Renal cortex interstitium (tissue), 11 donors: ENCODE measurements at regions not wholly inside any gene's neighbourhood (a gene's known extent, or its start where the extent isn't known, plus 50 kb on each side); places are given as distances from the start of the nearest gene placed in this dataset.
A peak's percentile ranks its signal among the peaks of the same experiment; 100 is the strongest.

Experiments
- DNase-seq, 11 donors: peaks; one replicate each; pipeline ENCODE4 v3.0.0-alpha.2; 2013; ENCODE audit warnings: low read depth in 9 of 11, low spot score in 4 of 11; ENCODE audit errors: extremely low read depth in 1 of 11

DNA sequence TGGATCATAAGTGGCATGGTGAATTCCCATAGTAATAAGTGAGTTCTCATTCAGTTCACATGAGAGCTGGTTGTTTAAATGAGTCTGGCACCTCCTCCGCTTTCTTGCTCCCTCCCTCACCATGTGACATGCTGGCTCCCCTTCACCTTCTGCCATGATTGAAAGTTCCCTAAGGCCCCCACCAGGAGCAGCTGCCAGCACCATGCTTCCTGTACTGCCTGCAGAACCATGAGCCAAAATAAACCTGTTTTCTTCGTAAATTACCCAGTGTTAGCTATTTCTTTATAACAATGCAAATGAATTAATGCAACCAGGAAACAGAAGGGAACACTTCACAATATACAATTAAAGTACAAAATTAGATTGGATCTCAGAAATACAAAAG, 257.0 kb downstream of the MREG start:
- peak in 2 of 11 donors; percentile 19 to 20 for DNase-seq

DNA sequence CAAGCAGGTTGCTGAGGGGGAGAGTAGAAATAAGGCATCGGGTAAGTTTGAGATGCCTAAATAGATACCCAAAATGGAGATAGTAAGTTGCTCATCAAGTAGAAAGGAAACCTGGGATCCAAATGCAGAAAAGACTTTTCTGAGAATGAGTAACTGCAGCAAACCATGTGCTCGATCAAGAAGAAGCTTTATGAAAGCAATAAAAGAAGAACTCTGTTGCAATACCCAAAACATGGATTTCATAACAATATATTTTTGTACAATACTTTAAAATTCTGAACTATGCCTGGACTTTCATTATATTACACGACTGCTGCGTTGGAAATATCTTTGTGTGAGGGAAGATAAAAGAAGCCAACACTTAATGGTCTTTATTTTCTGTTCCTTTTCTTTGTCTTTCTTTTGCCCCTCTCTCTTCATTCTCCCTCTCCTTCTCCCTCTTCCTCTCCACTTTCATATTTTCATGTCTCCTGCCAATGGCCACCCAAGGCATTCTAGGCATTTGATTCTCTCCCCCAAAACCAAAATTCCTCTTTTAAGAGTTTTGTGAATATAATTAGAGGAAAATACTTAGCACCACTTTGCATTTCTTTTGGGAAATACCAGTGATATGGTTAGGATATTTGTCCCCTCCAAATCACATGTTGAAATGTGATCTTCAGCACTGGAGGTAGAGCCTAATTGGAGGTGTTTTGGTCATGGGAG, 257.6 kb downstream of the MREG start:
- no peak for DNase-seq

DNA sequence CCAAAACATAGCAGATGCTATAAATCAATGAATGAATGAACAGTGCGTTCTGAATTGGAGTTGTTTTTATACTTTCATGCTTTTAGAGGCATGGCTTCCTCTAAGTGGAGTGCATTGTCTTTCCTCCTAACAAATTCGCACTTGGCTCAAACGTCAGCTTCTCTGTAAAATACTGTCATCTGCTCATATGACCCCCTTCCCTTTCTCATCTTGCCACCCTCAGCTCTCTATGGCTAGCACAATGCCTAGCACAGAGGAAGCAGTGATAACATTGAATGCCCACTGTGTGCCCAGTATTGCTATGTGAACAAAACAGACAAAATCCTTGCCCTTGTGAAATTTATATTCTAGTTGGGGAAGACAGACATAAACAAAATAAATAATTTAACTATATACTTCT, 258.8 kb downstream of the MREG start:
- DNase-seq: no peak

DNA sequence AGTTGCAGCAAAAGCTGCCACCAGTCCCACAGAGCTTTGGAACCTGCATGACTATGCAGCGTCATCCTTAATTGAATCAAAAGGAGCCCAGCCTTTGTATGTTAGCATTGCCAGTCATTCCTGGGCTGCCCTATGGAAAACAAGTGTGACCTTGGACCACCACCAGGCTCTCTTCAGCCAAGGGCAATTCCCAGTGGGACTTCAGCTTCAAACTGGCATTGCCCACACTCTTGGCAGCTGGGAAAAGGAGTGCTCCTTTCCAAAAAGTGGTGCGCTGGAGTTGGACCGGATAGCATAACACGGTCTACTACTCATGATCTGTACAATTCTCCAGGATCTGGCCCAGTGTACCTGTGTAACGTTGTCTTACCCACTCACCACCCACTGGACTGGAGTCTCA, 259.5 kb downstream of the MREG start:
- no peak for DNase-seq

DNA sequence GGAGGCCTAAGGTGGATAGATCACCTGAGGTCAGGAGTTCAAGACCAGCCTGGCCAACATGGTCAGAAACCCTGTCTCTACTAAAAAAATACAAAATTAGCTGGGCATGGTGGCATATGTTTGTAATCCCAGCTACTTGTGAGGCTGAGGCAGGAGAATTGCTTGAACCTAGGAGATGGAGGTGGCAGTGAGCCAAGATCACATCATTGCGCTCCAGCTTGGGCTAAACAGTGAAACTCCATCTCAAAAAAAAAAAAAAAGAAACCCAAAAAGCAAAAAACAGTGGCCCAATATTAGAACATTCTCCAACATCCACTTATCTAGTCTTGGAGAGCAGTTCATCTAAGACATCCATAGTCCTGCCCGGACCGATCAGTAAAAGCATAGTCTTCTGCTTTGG, 260.4 kb downstream of the MREG start:
- DNase-seq: no peak

DNA sequence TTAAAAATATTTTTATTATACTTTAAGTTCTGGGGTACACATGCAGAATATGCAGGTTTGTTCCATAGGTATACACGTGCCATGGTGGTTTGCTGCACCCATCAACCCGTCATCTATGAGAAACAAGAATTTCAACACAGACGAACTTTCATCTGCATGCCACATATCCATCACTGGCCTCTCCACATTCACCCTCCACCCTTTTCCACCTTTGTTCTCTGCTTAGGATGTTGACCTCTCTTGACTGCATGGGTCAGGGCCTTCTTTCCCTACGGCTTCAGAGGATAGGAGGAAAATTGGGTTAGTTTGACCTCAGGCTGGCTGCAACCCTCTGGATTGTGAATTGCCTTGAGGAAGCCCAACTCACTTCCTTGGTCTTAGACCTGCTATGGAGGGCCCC, 260.9 kb downstream of the MREG start:
- no peak for DNase-seq

DNA sequence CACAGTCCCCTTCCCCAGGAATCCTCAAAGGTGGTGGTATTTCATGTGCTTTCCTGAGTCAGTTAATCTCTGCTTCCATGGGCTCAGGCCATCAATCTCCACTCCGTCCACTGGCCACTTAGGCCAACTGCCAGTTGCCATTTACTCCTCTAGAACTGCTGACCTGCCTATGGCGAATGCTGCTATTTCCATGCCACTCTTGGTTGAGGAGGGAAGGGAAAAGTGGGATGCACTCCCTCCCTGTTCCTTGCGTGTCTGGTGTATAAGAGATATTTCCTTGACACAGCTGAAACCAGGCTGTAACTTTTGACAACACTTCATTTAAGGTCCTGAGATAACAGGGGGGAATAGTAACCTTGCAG, 261.5 kb downstream of the MREG start:
- no peak for DNase-seq

DNA sequence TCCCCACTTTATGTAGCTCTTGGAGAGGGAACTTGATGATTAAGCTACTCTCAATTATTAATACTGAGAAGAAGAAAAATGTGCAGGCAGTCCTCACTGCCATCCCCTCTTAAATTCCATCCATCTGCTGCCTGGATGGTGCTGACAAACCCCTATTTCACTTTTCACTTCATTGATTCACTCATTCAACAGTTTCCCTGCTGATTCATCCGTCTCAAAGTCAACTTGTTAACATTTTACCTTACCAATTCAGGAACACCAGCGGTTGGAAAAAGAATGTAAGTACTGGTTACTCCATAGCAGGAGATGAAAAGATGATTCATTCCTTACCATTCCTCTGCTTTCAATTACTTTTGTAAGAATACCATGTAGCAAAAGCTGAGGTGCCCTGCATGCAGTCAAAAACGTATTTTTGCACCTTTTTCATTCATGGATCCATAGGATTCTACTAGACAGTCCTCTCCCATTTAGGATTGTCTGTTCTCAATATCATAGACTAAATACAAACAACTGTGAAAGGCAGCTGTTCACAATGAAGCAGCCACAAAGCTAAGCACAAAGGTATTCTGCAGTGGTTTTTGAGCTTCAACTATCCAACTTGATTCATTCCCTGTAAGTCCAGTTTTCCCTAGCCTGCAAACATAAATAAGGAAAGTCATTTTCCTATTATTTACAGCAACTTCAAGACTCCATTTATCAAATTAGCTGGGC, 262.0 kb downstream of the MREG start:
- no peak for DNase-seq

DNA sequence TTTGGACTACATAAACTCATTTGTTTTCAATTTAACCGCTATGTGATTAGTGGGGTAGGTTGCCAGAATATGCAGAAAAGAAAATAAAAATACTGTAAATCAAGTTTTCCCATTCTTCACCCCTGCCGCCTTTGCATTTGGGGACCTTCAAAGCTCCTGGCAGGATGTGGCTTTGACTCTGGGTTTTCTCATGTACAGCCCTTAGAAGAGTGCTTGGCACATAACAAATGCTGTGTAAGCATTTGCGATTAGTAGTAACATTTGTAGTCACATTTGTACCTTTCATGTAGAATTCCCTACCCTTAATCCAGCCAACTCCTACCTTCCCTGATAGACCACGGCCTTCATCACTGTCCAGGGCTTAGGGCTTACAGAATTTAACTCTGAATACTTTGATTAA, 262.6 kb downstream of the MREG start:
- no peak for DNase-seq

DNA sequence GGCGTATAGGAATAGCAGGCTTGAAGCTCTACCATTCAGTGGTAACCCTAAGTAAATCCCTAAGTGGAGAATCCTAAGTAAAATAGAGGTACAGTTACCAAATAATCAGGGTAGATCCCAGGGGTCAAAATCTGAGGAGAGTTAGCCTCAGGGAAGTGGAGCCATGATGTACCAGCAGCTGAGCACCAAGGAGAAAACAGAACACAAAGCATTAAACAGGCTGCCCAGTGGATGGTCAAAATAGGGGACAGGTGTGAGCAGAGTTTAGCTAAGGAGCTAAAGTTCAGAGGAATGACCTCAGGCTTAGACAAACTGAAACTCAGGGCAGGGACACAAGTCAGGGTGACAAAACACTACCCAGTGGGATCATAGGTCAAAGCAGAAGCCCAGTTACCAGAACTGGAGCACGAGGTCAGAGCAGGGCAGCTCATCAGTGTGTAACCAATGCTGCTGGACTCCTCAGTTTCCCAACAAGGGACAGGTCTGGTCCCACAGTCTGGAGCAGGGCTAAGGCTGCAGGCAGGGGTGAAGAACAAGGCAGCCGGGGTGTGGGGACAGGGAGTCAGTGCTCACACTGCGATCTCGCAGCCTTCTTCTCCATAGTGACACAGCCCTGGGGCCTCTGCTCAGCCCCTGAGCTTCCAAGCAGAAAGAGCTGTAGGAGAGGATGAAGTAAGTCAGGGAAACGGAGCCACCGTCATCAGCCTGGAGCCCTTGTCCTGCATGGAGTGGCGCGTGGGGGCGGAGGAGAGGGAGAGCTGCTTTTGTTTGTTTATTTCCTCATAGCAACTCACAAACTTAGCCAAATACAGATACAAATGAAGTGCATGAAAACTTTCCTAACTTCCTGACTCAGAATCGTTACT, 264.0 kb downstream of the MREG start:
- DNase-seq: peak; percentile 22 to 58 (median 31)

DNA sequence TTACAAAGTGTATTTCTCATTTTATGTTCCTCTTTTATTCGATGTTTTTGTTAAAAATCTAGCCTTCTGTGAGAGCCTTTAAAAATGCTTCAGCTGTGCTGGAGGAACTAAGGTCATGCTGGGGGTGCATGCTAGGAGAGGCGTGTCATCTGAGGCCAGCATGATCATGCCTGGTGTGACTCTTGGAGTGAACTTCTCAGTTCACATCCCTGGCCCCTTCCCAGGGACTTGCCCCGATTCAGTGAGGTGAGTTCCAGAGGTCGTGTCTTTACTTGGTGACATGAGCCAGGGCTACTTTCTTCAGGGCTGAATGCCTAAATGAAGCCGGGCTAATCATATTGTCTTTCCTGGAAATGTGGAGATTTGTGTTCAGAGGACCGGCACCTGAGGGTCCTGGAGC, 264.9 kb downstream of the MREG start:
- DNase-seq: no peak

DNA sequence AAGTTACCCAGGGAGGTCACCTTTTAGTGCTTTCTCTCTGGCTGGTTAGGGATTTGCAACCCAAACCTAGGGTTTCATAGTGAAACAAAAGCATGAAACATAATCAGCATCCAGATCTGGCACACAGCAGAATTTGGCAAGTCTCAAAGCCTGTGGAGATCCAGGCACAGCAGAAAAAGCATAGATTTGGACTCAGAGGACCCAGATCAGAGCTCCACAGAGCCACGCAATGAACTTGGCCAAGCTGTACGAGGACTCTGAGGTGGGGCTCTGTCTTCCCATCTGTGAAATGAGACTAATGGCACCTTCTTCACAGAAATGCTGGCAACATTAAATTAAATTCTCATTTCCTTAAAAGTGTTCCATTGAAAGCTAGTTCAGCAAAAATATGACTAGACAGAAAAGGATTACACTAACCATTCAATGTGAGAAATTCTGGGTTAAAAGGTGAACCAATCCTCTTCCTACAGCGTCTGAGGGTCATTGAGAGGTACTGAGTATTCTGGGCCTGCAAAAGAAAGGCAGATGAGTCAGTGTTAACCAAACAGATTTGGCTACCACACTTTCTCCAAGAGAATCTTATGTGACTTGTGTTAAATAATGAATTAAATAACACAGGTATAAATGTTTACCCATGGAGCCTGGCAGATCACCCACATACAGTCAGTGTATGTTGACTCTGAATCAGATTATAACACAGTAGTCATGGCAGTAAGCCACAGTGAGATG, 266.3 kb downstream of the MREG start:
- DNase-seq: no peak

DNA sequence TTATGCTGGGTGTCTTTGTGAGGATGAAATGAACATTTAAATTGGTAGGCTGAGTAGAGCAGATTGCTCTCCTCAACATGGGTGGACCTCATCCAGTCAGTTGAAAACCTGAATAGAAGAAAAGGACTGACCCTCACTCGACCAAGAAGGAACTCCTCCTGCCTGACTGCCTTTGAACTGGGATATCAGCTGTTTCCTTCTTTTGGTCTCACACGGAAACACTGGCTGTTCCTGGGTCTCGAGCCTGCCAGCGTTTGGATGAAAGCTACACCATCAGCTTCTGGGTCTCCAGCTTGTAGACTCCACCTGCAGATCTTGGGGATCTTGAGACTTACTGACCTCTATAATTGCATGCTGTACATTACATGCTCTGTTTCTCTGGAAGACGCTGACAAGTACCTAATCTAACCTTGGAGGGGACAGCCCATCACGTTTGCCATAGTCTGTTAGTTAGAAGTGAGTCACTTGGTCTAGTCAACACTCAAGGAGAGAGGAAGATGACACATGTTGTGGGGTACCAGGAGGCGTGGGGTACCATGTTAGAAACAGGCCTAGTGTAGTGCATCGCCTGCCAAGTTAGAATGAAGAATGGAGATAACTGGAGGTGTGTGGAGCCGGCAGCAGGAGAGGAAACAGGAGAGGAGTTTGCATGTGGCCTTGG, 267.0 kb downstream of the MREG start:
- DNase-seq: no peak

DNA sequence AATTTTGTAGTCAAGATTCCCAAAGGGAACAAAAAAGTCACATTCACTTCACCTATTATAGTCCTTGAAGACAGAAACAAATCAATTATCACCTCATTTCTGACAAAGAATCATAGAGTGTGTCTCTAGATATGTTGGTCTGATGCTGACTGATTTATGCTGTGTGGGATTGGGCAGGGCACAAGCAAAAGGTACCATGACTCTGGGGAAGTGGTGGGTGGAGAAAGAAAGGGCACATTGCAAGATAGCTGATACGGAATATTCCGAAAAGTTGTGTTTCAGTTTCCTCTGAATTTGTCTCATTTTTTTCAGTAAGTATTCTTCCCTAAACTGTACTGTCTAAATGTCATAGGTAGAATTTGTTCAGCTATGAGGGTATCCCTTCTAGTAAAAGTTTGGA, 268.0 kb downstream of the MREG start:
- no peak for DNase-seq

DNA sequence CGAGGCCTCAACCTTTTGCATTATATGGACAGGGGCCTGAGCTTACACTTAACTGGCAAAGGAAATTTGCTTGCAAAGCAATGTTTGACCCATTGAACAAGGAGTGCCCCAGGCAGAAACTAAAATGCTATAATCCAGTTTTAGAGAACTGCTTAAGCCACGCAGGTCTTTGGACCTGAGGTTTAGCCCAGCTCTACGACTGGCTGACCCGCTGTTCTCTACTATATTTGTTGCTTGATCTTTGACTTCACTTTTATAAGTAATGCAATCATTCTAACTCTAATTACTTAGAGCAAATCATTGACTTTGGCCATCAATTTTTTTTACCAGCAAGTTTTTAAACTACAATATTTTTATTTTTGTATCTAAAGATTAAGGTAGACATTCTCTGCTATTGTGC, 268.8 kb downstream of the MREG start:
- no peak for DNase-seq

DNA sequence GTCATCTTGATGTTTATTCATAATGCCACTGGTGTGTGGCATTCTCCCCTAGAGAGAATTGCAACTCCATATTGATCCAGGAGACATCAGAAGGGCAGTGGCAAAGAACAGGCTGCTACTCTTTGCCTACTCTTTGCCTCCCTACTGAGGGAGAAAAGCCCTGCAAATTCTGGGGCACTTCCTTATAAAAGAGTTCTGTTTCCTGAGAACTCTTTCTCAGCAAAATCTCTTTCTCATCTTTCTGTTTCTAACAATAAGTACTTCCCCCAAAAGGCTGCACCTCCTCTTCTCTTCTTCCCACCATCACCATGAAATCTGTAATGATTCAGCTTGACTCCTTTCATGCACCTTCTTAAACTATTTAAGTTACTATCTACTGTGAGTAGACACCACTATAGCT, 270.3 kb downstream of the MREG start:
- no peak for DNase-seq

DNA sequence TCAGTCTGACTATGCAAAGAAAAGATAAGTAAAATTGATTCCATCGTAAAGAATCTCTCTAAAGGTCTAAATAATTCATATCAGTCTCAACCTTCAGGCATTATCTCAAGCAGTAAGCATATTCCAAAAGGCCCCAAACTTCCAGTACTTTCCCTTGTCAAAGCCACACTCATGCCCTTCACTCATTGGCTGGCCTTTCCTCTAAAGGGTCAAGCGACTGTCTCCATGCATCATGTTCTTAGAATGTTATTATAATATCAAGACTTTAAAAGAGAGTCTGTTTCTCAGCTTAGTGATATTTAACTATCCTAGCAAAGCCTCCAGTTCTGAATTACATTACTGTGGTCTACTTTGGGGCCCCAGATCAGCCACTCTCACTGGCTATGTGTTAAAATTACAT, 271.3 kb downstream of the MREG start:
- no peak for DNase-seq

DNA sequence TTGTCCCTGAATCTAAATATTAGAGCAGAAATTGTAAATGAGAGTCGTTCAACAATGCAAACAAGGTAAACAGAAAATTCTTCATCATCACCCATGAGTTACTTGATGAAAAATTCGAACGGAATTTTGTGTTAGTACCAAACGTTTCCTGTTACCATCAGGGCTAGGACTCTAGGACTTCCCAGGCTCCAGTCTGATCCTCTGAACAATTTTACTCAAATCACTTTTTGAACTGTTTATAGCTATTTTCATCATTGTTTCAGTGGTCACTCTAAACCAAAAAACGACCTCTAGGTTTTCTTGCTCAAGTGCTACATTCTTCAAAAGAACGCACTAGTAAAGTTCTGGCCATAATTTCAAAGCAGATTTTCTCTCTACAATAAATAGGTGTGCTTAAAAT, 273.3 kb downstream of the MREG start:
- no peak for DNase-seq

DNA sequence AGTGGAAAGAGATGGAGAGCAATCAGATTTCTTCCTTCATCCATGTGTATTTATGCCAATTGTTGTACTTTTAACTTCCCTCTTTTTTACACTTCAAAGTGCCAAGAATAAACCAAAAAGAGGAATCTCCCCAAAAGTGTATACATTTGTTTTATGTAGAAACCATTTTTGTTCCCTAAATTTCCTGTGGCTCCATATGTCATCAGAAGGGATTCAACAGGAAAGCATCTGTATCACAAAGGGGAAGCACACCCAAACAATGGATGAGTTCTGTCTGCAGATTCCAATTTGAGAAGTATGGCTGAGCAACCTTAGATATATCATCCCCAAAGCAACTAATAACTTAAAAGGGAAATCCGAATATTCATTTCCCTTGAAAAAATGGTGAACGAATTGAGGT, 275.0 kb downstream of the MREG start:
- DNase-seq: no peak
